ENCODE measurements at regions not wholly inside any gene's neighbourhood (a gene's known extent, or its start where the extent isn't known, plus 50 kb on each side); places are given as distances from the start of the nearest gene placed in this dataset.

DNA sequence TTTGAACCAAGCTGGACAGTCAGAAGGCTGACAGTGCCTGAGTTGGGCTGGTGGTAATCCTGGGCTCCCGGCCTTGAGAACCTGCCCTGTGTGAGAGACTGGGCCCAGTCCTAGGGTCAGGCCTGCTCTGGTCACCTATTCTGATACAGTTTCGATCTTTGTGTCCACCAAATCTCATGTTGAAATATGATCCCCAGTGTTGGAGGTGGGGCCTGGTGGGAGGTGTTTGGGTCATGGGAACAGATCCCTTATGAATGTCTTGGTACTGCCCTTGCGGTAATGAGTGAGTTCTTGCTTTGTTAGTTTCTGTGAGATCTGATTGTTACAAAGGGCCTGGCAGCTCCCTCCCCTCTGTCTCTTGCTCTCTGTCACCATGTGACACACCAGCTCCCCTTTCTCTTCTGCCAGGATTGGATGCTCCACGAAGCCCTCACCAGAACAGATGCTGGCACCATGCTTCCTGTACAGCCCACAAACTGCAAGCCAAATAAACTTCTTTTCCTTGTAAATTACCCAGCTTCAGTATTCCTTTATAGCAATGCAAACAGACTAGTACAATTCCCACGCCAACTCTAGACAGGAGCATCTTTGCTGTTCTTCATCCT is 111.8 kb upstream of the ZNF438 start:
- CTCF ChIA-PET, result no interaction called here
- Histone ChIP-seq H3F3A (ENCODE audit: low read length, unreplicated experiment) (no peaks in the 10 kb centered on the region), H4K20me1 (ENCODE audit: low read length) (no peaks in the 10 kb centered on the region), H3K4me3 (ENCODE audit: low read length) (no peak overlapping the region), H3K9ac (ENCODE audit: low read length) (no peak overlapping the region), H3K4me1 (ENCODE audit: insufficient read depth, low read length) (peaks cover 19% of the 10 kb centered on the region), H3K4me2 (ENCODE audit: low read length) (no peak overlapping the region), H3K27me3 (ENCODE audit: low read length) (no peaks in the 10 kb centered on the region), H3K79me2 (ENCODE audit: low read length) (no peaks in the 10 kb centered on the region), H3K9me3 (ENCODE audit: low read length) (no peaks in the 10 kb centered on the region), H3K9me2 (replicated peaks; ENCODE audit: low read length) (no peaks in the 10 kb centered on the region), H3K36me3 (ENCODE audit: low read depth, low read length) (no peaks in the 10 kb centered on the region), H3K27ac (ENCODE audit: low read length) (no peak overlapping the region), H2AFZ (ENCODE audit: low read length) (no peak overlapping the region)
- DNase-seq, result no peak
- intact Hi-C loops (cut with micrococcal nuclease), result no loop called here
- no TSS peak for BruUV-seq (replicated peaks)
- TF ChIP-seq, protein P1, sequence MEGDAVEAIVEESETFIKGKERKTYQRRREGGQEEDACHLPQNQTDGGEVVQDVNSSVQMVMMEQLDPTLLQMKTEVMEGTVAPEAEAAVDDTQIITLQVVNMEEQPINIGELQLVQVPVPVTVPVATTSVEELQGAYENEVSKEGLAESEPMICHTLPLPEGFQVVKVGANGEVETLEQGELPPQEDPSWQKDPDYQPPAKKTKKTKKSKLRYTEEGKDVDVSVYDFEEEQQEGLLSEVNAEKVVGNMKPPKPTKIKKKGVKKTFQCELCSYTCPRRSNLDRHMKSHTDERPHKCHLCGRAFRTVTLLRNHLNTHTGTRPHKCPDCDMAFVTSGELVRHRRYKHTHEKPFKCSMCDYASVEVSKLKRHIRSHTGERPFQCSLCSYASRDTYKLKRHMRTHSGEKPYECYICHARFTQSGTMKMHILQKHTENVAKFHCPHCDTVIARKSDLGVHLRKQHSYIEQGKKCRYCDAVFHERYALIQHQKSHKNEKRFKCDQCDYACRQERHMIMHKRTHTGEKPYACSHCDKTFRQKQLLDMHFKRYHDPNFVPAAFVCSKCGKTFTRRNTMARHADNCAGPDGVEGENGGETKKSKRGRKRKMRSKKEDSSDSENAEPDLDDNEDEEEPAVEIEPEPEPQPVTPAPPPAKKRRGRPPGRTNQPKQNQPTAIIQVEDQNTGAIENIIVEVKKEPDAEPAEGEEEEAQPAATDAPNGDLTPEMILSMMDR (conservative IDR thresholded peaks at IDR 0.05; ENCODE audit: low read depth, low read length), result no peak
- TF ChIP-seq EZH2 (IDR thresholded peaks at IDR 0.05; ENCODE audit: low read length, unreplicated experiment) (no peak), EZH2phosphoT487 (IDR thresholded peaks at IDR 0.05; ENCODE audit: borderline replicate concordance, low read length) (no peak)
- no peak for ATAC-seq
- POLR2A ChIA-PET (ENCODE audit: unreplicated experiment), result no interaction called here

DNA sequence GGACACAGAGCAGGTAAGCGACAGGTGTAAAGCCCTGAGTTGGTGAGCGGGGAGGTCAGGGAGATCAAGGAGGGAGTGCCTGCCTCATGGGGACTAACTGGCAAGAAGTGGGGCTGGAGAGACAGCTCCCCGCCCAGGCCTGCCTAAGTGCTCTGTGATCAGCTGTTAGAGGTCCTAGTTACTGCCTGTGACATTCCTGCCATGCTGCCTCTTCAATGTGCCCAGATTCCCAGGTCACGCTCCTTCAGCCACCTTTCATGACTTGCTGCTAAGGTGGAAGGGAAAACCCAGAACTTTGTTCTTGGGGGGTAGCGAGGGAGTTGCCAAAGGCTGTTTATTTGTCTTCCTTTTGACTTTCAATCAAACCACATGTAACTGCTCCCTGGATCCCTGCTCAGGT is 114.3 kb upstream of the ZNF438 start:
- no peaks in the 10 kb centered on the region for H3K36me3 ChIP-seq (ENCODE audit: low read depth, low read length)
- ChIA-PET CTCF (no interaction called here), POLR2A (ENCODE audit: unreplicated experiment) (no interaction called here)
- no peaks in the 10 kb centered on the region for H3K9me3 ChIP-seq (ENCODE audit: low read length)
- H3K27me3 ChIP-seq (ENCODE audit: low read length), result no peaks in the 10 kb centered on the region
- no peak overlapping the region for H3K4me2 ChIP-seq (ENCODE audit: low read length)
- BruUV-seq (replicated peaks), result no TSS peak
- peaks cover 19% of the 10 kb centered on the region for H3K4me1 ChIP-seq (ENCODE audit: insufficient read depth, low read length)
- no peaks in the 10 kb centered on the region for H3K9me2 ChIP-seq (replicated peaks; ENCODE audit: low read length)
- no peak overlapping the region for H2AFZ ChIP-seq (ENCODE audit: low read length)
- H3K79me2 ChIP-seq (ENCODE audit: low read length), result no peaks in the 10 kb centered on the region
- ATAC-seq, result no peak
- no peaks in the 10 kb centered on the region for H4K20me1 ChIP-seq (ENCODE audit: low read length)
- H3F3A ChIP-seq (ENCODE audit: low read length, unreplicated experiment), result no peaks in the 10 kb centered on the region
- peak overlapping the region; percentile 91; the same call in 1 of the 2 replicates for H3K27ac ChIP-seq (ENCODE audit: low read length)
- no peak overlapping the region for H3K4me3 ChIP-seq (ENCODE audit: low read length)
- TF ChIP-seq, protein P1 (conservative IDR thresholded peaks at IDR 0.05; ENCODE audit: low read depth, low read length), result no peak
- TF ChIP-seq EZH2 (IDR thresholded peaks at IDR 0.05; ENCODE audit: low read length, unreplicated experiment) (no peak), EZH2phosphoT487 (IDR thresholded peaks at IDR 0.05; ENCODE audit: borderline replicate concordance, low read length) (no peak)
- no peak overlapping the region for H3K9ac ChIP-seq (ENCODE audit: low read length)
- DNase-seq, result no peak
- intact Hi-C loops (cut with micrococcal nuclease), result no loop called here

DNA sequence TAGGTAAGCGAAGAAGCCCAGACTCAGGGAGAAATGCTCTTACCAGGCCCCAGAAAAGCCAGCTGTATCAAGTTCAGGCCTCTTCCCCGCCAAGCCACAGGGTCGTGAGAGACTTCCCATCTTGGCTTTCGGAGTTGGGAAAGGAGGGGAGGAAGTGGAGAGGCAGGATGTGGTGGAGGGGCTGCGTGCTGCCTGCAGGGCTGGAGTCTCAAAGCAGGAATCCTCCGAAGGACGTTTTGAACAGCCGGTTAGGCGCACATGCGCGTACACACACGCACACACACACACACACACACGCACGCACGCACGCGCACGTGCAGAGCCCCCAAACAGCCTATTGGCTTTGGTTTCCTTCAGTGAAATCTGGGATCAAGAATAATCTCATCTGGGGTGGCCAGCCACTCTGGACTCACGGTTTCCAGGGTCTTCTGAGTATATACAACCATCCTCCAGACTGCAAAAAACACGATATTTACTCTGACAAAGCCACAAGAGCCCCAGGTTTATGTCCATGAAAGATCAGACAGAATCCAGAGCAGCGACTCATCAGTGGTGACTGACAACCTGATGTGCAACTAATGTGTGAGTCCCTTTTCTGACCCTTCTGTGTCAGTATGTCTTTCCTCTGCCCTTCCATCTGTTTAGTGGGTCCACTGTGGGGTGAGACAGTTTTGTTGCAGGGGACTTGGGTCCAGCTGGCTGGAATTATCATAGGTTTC is 115.0 kb upstream of the ZNF438 start:
- Histone ChIP-seq H3K27me3 (ENCODE audit: low read length) (no peaks in the 10 kb centered on the region), H3K4me2 (ENCODE audit: low read length) (peak overlapping the region; percentile 48), H3K9me2 (replicated peaks; ENCODE audit: low read length) (no peaks in the 10 kb centered on the region), H2AFZ (ENCODE audit: low read length) (no peak overlapping the region), H3K79me2 (ENCODE audit: low read length) (no peaks in the 10 kb centered on the region), H3K9me3 (ENCODE audit: low read length) (no peaks in the 10 kb centered on the region), H3F3A (ENCODE audit: low read length, unreplicated experiment) (no peaks in the 10 kb centered on the region), H3K9ac (ENCODE audit: low read length) (peak overlapping the region; percentile 17; the same call in 1 of the 2 replicates), H3K36me3 (ENCODE audit: low read depth, low read length) (no peaks in the 10 kb centered on the region), H3K27ac (ENCODE audit: low read length) (peak overlapping the region; percentile 91), H4K20me1 (ENCODE audit: low read length) (no peaks in the 10 kb centered on the region), H3K4me1 (ENCODE audit: insufficient read depth, low read length) (peaks cover 19% of the 10 kb centered on the region), H3K4me3 (ENCODE audit: low read length) (no peak overlapping the region)
- no TSS peak for BruUV-seq (replicated peaks)
- DNase-seq, result peak; percentile 88
- ChIA-PET CTCF (no interaction called here), POLR2A (ENCODE audit: unreplicated experiment) (no interaction called here)
- ATAC-seq, result peak; percentile 90
- intact Hi-C loops (cut with micrococcal nuclease), result no loop called here
- TF ChIP-seq EZH2 (IDR thresholded peaks at IDR 0.05; ENCODE audit: low read length, unreplicated experiment) (no peak), EZH2phosphoT487 (IDR thresholded peaks at IDR 0.05; ENCODE audit: borderline replicate concordance, low read length) (no peak)
- TF ChIP-seq, protein P1 (conservative IDR thresholded peaks at IDR 0.05; ENCODE audit: low read depth, low read length), result no peak

All from PC-3 (cell line).